HG03066 (cell line): ENCODE measurements at regions not wholly inside any gene's neighbourhood (a gene's known extent, or its start where the extent isn't known, plus 50 kb on each side); places are given as distances from the start of the nearest gene placed in this dataset.
A peak's percentile ranks its signal among the peaks of the same experiment; 100 is the strongest.

Experiments
- ATAC-seq: cut with Tn5 transposase; IDR thresholded peaks from one replicate; pipeline ENCODE4 v1.9.1; 2021; ENCODE audit warnings: low read depth; ENCODE audit not compliant: unreplicated experiment

DNA sequence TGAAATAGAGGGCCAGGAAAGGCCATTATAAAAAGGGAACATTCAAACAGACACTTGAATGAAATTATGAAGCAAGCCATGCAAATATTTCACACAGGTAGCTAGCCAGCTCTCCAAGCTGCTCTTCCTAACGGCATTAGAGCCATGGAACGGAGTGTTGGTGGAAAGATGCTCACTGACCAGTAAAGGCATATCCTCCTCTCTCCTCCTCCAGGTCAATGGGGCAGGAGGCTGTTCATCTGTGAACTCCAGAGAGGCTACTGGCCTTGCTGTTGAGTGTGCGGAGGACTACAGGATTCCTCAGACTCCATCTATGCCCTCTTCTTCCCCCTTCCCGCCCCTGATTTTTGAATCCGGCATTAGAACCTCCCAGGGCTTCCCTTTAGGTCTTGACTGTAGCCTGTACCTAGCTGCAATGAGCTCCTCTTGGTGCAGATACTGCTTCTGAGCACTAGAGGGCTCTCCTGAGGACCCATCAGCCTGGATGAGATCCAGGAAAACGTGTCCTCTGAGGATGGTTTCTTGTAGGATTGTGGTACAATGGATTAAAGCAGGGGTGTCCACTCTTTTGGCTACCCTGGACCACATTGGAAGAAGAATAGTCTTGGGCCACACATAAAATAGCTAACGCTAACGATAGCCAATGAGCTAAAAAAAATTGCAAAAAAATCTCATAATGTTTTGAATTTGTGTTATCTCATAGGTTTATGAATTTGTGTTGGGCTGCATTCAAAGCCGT, 162.2 kb downstream of the SREK1 start:
- ATAC-seq: no peak

DNA sequence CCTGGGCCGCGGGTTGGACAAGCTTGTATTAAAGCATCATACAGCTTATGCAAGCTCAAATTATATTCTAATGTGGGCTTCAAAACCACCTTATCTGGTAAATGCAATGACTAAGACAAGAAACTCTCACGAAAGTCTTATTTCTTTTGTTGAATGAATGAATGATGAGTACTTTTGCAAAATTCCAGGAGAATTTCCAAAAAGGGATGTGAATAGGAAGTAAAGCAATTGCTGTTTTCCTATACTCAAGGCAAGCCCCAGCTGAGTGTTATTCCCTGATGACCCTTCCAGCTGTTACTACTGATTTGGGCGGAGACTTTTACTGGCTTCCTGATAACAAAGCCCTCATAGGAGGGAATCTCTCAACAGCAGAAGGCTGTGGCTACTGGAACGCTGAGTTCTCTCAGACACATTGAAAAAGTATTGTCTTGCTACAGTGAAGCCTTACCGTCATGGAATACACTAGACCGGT, 162.8 kb downstream of the SREK1 start:
- no peak for ATAC-seq

DNA sequence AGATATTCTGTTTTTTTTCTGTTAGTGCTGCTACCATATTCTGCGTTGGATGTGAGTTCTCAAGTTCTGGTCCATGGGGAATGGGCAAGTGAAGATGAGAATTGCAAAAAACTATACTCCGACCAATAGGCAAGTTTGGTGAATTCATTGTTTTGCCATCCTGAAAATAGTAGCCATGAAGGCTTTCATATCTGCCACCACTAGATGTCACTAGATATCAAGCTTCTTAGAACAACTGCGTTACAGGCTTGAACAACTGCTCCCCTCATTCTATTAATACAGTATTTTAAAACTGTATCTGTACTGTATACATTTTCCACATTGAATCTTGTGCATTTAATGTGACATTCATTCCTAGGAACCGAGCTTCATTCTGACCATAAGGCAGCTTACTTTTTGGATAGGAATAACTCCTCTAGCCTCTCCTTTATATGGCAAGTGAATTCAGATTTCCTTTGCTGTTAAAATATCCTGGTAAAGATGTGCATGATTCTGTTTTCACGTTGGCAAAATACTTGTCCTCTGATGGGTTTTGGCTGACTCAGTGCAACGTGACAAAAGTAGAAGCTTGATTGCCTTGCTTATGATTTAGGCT, 163.6 kb downstream of the SREK1 start:
- ATAC-seq: peak; percentile 73

DNA sequence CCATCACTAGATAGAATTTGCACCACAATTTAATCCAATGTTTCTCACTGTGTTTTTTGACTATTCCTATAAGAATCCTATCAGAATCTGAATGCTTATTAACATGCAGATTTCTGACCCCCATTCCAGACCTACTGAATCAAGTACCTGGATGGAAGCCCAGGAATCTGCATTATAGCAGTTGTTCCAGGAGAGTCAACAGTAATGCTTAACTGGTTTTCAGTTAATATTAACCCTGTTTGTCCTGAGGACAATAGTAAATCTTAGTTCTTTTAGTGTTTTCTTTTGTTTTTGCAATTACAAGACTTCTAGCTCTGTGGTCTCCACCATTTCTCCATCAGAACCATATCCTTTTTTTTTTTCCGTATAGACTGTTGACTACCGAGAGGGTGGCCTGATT, 168.2 kb downstream of the SREK1 start:
- no peak for ATAC-seq

DNA sequence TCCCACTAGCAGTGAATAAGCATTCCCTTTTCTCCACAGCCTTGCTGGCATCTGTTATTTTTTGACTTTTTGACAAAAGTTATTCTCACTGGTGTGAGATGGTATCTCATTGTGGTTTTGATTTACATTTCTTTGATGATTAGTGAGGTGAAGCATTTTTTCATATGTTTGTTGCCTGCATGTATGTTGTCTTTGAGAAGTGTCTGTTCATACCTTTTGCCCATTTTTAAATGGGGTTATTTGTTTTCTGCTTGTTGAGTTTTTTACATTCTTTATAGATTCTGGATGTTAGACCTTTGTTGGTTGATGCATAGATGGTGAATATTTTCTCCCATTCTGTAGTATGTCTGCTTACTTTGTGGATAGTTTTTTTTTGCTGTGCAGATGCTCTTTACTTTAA, 171.7 kb downstream of the SREK1 start:
- ATAC-seq: no peak

DNA sequence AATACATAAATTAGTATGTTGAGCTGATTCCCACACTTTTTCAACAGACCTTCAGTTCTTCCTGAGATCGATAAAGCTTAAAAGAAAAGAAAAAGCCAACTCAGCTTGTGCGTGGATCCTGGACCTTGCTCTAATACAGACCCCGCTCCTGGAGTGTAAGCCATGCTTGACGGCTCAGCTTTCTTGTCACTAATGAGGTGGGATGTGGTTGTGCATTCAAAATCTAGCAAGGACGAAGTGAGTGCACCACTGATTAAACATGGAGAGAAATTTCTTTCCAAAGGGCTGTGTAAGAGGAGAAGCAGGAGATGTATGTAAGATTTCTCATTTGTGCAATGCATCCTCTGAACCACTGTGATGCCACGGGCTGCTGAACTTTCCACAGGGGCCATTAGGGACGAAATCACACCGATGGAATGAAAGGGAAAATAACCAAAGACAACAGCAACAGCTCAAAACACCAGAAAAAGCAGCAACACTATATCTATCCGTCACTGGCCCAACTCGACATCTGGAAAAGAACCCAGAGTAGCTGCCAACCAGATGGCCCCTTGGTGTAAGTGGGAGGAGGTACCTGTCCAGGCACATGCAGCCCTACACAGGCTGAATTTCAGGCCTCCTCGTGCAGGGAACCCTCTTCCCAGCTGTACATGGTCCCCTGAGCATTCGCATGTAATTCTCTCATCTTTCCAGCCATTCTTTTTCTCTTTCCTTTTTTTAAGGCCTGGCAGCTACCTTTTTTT, 178.9 kb downstream of the SREK1 start:
- ATAC-seq: no peak

DNA sequence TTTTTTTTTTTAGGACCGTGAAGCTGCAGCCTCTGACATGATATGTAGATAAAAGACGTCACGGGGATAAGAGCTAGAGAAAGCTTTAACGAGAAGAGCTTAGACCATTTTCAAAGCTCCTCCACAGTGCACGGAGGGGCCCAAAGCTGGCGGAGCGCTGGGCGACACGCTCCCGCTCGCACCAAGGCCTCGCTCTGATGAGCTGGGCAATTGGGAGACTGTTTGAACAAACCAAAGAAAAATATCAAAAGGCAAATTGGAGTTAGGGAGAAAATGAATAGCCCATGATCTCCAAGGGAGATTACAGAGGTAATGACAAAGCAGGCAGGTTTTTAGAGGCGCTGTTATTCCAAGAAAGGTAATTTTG, 179.4 kb downstream of the SREK1 start:
- no peak for ATAC-seq

DNA sequence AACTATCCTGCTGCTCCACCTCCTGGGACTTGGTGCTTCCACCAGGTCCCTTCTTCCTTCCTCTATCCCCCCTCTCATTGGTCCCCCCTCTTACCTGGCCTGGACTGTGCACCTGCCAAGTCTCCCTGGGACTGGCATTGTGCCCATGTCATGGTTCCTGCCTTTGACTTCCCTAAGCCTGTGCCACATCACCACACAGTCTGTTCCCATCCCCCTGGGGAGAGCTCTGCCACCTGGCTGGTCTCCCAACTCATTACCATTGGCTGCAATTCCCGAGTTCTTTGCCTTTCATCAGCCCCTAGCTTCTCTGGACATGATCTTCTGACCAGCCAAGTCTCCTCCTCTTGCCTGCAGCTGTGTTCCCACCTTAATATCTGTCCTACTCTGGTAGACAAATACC, 180.3 kb downstream of the SREK1 start:
- ATAC-seq: no peak

DNA sequence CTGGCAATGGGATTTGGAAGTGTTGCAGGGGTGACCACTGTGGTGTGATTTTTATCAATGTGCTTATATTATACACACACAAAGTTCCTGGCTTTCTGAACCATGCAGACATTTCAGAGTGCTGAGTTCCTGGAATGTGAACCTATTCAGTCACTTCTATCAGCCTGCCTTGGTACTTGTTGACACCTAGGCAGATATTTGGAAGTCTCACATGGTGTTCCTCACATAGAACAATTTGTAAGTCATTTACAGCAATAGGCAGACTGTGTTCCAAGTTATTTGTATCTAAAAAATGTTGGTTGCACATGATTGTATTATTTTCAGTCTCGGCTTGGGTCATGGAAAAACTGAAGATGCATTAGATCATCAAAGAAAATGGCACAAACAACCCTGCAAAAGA, 182.2 kb downstream of the SREK1 start:
- ATAC-seq: no peak

DNA sequence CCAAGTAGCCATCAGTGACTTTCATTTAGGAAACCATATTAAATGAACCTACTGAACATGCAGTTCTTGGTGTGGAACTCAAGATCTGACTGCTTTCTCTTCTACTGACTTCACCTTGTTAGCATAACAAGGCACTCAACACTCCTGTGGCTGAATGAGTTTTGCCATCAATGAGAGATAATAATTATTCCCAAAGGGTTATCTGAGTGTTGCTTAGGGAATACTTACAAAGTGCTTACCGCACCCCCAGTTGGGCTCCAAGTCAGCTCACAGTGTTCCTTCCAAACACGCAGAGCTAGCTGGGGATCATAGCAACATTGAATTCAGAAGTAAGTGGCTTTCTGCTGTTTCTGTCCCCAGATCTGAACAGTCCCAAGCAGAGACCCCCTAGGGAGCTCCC, 182.9 kb downstream of the SREK1 start:
- no peak for ATAC-seq

DNA sequence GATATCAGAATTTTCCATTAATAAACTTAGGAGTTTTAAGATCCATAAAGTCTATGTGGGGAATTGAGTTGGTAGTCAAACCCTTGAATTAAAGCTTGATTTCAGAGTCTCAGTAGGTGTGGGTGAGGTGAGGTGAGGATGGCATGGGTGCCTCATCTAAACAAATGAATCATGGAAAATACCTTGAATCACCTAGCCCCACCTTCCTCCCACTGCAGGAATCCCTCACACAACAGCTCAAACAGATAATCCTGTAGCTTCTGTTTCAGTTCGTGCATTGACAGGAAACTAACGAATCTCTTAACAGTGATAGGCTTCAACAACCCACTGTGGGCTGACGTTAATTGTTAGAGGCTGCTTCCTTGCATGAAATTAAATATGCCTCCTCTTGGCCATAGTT, 185.0 kb downstream of the SREK1 start:
- no peak for ATAC-seq

DNA sequence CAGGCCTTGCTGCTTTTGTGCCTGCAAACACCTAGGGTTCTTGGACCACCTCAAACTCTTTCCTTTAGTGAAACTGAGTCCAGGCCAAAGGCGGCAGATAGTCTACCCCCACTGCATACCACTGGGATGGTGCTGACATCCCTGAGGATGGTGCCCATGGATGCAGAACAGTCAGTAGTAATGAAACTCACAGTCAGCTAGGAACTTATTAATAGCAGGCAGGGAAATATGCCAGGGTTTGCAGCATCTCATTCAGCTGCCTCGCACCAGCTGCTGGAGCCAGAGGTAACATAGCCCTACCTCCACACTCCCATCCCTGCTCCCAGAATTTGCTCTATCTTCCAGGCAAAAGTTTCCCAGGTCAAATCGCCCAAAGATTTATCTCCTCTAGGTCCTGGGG, 189.1 kb downstream of the SREK1 start:
- ATAC-seq: no peak

DNA sequence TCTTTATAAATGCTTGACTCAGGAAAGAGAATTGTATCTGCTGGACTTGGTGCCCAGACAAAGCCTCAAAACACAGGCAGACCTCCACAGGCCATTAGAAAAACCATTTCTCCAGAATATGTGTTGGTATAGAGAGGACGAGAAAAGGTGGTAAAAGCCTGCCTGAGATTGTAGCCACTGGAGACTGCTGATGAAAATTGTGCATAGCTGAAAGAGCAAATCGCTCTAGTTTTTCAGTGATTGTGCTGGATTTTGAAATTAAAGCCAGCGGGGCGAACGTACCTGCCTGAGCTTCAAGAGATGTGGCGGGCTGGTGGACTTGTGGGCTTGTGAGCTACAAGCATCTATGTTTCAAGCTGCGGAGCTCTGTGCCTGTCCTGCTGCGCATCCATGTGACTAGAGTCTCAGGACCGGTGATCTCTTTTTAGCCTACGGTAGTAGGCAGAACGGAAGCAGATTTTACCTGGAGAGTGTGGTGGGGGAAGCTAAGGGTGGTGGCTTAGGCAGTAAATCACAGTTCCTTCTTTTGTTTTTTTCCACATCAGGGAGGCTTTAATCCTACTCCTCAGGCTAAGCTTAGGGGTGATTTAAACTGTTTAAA, 193.6 kb downstream of the SREK1 start:
- no peak for ATAC-seq

DNA sequence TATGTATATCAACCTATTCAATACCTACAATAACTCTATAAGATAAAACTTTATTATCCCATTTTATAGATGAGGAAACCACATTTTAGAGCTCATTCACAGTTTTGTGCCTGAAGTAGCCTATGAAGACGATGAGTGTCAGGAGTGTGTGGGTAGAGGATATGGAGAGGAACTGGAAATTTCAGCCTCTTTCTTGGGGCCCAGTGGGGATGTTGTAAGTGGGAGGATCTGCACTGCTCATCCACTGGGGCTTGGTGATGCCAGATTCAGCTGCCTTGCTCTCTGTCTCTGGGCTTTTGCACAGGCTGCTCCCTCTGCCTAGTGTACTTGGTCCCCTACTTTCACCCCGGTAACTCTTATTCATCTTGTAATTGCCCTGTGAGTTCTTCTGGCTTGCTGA, 194.7 kb downstream of the SREK1 start:
- no peak for ATAC-seq

DNA sequence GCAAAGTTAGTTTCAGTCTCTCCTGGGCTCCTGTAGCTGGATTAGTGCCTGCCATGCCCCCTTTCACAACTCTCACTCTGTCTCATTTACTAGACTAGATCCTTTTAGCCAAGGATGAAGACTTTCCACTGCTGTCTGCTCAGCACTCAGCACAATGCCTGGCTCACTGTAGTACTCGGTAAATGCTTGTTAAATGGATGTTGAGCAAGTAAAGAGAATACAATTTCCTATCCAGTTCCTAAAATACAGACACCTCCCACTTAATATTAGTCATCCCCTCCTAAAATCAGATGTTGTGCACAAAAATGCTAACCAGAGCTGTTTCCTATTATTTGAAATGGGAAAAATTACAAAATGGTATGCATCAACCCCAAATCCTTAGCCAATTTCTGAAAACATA, 195.8 kb downstream of the SREK1 start:
- ATAC-seq: no peak

DNA sequence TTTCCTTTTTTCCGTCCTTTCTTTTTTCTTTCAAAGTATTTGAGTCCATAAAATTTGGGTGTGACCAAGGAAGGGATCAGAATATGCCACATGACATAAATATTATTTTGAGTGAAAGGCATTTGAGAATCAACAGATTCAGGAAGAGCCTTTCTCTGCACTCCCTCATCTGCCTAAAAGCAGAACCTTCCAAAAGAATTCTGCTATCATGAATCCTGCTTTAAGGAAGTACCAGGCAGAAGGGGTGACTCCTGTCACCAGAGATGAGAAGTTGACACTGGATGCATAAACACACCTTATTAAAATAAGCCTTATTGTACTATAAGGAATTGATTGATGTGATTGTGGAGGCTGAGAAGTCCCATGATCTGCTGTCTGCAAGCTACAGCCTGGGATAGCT, 196.7 kb downstream of the SREK1 start:
- ATAC-seq: no peak

DNA sequence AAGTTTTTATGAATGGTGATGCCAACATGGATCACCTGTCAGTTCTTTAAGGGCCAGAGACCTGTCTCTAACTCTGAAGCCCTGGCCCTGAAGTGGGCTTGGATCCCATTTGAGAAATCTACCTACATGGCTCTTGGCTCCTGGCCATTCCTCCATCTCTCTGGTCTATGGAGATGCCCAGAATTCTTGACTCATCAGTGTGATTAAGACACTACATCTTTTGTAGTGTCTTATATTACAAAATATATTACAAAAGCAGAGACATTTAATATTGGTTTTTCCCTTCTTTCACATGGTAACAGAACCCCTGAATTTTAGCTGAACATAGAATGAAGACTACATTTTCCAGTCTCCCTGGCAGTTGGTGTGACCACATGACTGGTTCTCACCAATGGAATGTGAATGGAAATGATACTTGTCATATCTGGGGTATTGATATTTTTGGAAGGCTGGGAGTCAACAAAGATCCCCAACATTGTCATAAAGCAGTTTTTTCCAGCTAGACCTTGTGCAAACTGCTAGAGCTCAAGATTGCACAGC, 198.3 kb downstream of the SREK1 start:
- no peak for ATAC-seq

DNA sequence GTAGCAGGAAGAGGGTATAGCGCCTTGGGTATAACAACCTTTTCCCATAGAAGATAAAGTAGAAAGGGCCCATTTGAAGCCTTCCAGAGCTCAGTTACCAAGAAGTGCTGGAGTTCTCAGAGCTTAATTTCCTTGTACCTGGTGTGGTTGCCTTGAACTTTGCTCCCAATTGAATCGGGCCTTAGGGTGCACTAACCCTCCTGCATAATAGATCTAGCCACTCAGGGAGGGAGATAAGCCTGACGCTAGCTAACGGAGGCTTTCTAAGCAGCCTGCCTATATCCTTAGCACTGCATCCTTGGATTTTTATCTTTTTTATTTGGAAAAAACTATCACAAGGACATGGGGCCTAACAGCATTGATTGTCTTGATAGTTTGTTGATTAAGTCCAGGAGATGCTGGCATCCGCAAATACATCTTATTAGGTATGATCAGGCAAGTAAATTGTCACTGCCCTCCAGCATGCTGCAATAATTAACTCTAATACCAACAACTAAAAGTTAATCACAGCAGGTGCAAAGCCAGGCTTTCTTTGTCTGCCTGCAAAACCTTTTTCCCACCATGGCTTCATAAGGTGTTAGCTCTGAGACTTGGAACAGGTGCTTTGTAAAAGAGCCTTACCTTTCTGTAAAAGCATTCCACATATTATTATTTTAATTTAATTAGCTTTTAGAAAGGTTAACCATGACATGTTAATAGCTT, 199.4 kb downstream of the SREK1 start:
- ATAC-seq: no peak

DNA sequence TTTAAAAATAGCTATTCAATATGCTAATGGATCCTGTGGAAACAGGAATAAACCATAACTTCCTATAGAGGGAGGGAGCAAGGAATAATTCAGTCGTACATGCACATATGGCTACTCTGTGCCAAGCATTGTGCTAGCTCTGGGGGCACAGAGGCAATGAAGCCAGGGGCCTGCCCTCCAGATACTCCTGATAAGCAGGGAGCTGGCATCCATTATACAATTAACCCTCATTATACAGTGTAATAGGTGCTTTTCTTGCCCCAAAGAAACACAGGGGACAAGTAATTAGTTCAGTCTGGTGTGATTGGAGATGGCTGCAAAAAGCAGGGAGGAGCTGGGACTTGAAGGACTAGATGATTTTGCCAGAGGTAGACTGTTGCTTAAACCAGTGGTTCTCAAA, 200.4 kb downstream of the SREK1 start:
- ATAC-seq: no peak

DNA sequence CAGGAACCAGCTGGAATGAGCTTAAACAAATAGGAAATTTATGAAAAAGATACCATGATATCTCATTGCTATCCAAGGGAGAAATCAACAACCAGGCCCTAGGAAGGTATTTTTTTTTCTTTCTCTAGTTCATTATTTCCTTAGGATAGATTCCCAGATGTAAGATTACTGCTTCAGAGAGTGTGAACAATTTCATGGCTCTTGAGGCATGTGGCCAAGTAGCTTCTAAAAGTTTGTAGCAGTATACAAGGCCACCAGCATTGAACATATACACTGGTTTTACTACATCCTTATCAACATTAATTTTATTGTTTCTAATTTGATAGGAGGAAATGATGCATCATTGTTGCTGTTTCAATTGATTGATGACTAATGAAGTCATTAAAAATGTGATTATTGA, 201.2 kb downstream of the SREK1 start:
- no peak for ATAC-seq

DNA sequence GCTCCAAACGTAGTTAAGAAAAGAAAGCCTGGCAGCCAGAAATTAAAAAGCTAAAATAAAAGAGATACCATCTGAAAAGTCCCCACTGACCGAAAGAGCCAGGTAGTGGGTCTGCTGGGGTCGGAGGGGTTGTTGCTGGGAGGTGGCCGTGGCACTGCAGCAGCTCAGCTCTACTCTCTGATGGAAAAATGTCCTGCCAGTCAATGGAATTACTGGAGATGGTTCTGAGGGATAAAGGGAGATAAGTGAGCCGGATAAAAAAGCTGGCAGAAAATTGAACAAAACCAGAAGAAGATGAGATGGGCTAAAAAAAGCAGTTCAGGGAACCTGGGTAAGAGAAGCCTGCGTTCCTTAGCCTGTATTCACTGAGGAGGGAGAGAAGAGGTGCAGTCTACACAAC, 202.8 kb downstream of the SREK1 start:
- ATAC-seq: no peak
